PC-9 (cell line): ENCODE measurements at regions not wholly inside any gene's neighbourhood (a gene's known extent, or its start where the extent isn't known, plus 50 kb on each side); places are given as distances from the start of the nearest gene placed in this dataset.

Experiments
- BruUV-seq: library from RNA; stranded (reverse); fragments of 400-500 nt; replicated peaks from 2 replicates; lab custom pipeline; 2021; lab: Mats Ljungman, UMichigan
- CTCF ChIA-PET: fragments of 300-600 bp; sonication (Branson Sonifier 250); formaldehyde crosslinking; loops from one replicate; lab custom pipeline; 2022; ENCODE audit warnings: antibody characterized with exemption; lab: Charles Lee
- POLR2A ChIA-PET: fragments of 300-600 bp; sonication (Branson Sonifier 250); formaldehyde crosslinking; loops from one replicate; lab custom pipeline; 2022; ENCODE audit warnings: antibody characterized with exemption; ENCODE audit not compliant: unreplicated experiment; lab: Charles Lee
- DNase-seq, 2 experiments: peaks; one replicate each; pipeline versions ENCODE4 v3.0.0 to v3.0.0-alpha.2; 2015 to 2022; ENCODE audit warnings: mixed read lengths in 1 of 2
- H2AFZ ChIP-seq: fragments of 200-600 bp; sonication (generic); 2 replicates; pipeline ENCODE4 v1.8.1; 2017; ENCODE audit warnings: antibody characterized with exemption
- H3F3A ChIP-seq: fragments of 200-600 bp; sonication (generic); 2 replicates; pipeline ENCODE4 v1.8.1; 2017; ENCODE audit warnings: antibody characterized with exemption, mild to moderate bottlenecking, low read depth; ENCODE audit not compliant: insufficient read depth
- H3K27ac ChIP-seq: fragments of 200-600 bp; sonication (generic); 2 replicates; pipeline ENCODE4 v1.6.1; 2016; ENCODE audit warnings: mixed run types
- H3K27me3 ChIP-seq: fragments of 200-600 bp; sonication (generic); 2 replicates; pipeline ENCODE4 v1.6.1; 2016; ENCODE audit warnings: low read depth, mixed run types; ENCODE audit not compliant: insufficient read depth
- H3K36me3 ChIP-seq: fragments of 200-600 bp; sonication (generic); 2 replicates; pipeline ENCODE4 v1.6.1; 2016; ENCODE audit warnings: low read depth, mixed run types
- H3K4me1 ChIP-seq: fragments of 200-600 bp; sonication (generic); replicated peaks from 2 replicates; pipeline ENCODE4 v1.6.1; 2016; ENCODE audit warnings: mixed run types; ENCODE audit not compliant: insufficient read depth
- H3K4me2 ChIP-seq: fragments of 200-600 bp; sonication (generic); 2 replicates; pipeline ENCODE4 v1.6.1; 2017; ENCODE audit warnings: mixed run types
- H3K4me3 ChIP-seq: fragments of 200-600 bp; sonication (generic); 2 replicates; pipeline ENCODE4 v1.6.1; 2016; ENCODE audit warnings: mixed run types
- H3K79me2 ChIP-seq: fragments of 200-600 bp; sonication (generic); 2 replicates; pipeline ENCODE4 v1.6.1; 2017; ENCODE audit warnings: low read depth, mixed run types
- H3K9me2 ChIP-seq: fragments of 200-600 bp; sonication (generic); 2 replicates; pipeline ENCODE4 v1.8.1; 2017; ENCODE audit warnings: mild to moderate bottlenecking; ENCODE audit not compliant: insufficient read depth
- H3K9me3 ChIP-seq: fragments of 200-600 bp; sonication (generic); 2 replicates; pipeline ENCODE4 v1.8.1; 2016; ENCODE audit warnings: low read depth; ENCODE audit not compliant: insufficient read depth
- H4K20me1 ChIP-seq: fragments of 200-600 bp; sonication (generic); 2 replicates; pipeline ENCODE4 v1.8.1; 2017; ENCODE audit not compliant: insufficient read depth
- CTCF ChIP-seq: fragments of 200-600 bp; sonication (generic); conservative IDR thresholded peaks from 2 replicates; pipeline ENCODE4 v1.6.1; 2017; ENCODE audit warnings: mixed run types, antibody characterized with exemption, mild to moderate bottlenecking, moderate library complexity
- EZH2 ChIP-seq: fragments of 200-600 bp; sonication (generic); IDR thresholded peaks from 2 replicates; pipeline ENCODE4 v1.8.0; 2017; ENCODE audit warnings: antibody characterized with exemption, low read depth
- intact Hi-C: fragments of 100-400 bp; cut with micrococcal nuclease; formaldehyde crosslinking; loops from one replicate; pipeline ENCODE4 v1.10.0; 2022; ENCODE audit not compliant: unreplicated experiment

GRCh38 chr16:5220705-5221104, 123.1 kb upstream of the EEF2KMT start:
- Histone ChIP-seq H4K20me1 (no peaks in the 10 kb centered on the region), H3K4me3 (no peak overlapping the region), H3K9me3 (no peaks in the 10 kb centered on the region), H3F3A (no peaks in the 10 kb centered on the region), H3K9me2 (no peaks in the 10 kb centered on the region), H3K36me3 (no peaks in the 10 kb centered on the region), H3K79me2 (no peaks in the 10 kb centered on the region), H3K27ac (no peak overlapping the region), H3K27me3 (peaks cover 41% of the 10 kb centered on the region), H3K4me1 (no peaks in the 10 kb centered on the region), H3K4me2 (no peak overlapping the region), H2AFZ (no peak overlapping the region)
- ChIA-PET CTCF (no interaction called here), POLR2A (no interaction called here)
- no peak for TF ChIP-seq CTCF
- TF ChIP-seq EZH2: no peak
- intact Hi-C loops: no loop called here
- no peak for DNase-seq
- no TSS peak for BruUV-seq

GRCh38 chr16:5216441-5217080, 119.0 kb upstream of the EEF2KMT start:
- Histone ChIP-seq H3F3A (no peaks in the 10 kb centered on the region), H3K27me3 (peaks cover 27% of the 10 kb centered on the region), H3K79me2 (no peaks in the 10 kb centered on the region), H3K9me3 (no peaks in the 10 kb centered on the region), H3K4me2 (no peak overlapping the region), H3K27ac (no peak overlapping the region), H2AFZ (no peak overlapping the region), H3K36me3 (no peaks in the 10 kb centered on the region), H4K20me1 (no peaks in the 10 kb centered on the region), H3K9me2 (no peaks in the 10 kb centered on the region), H3K4me3 (no peak overlapping the region), H3K4me1 (no peaks in the 10 kb centered on the region)
- CTCF ChIA-PET: no interaction called here
- intact Hi-C loops: no loop called here
- TF ChIP-seq CTCF (no peak), EZH2 (no peak)
- DNase-seq: no peak
- POLR2A ChIA-PET: no interaction called here
- BruUV-seq: no TSS peak

- H4K20me1 ChIP-seq: no peaks in the 10 kb centered on the region
- TF ChIP-seq CTCF (no peak), EZH2 (no peak)
- no peaks in the 10 kb centered on the region for H3K4me1 ChIP-seq
- H3K4me3 ChIP-seq: no peak overlapping the region
- no peaks in the 10 kb centered on the region for H3K36me3 ChIP-seq
- ChIA-PET CTCF (no interaction called here), POLR2A (no interaction called here)
- H2AFZ ChIP-seq: no peak overlapping the region
- H3K4me2 ChIP-seq: no peak overlapping the region
- H3F3A ChIP-seq: no peaks in the 10 kb centered on the region
- H3K9me3 ChIP-seq: no peaks in the 10 kb centered on the region
- no peaks in the 10 kb centered on the region for H3K79me2 ChIP-seq
- no peaks in the 10 kb centered on the region for H3K9me2 ChIP-seq
- BruUV-seq: no TSS peak
- intact Hi-C loops: no loop called here
- H3K27ac ChIP-seq: no peak overlapping the region
- no peak for DNase-seq
- peaks cover 20% of the 10 kb centered on the region for H3K27me3 ChIP-seq
These were observed 118.3 kb upstream of the EEF2KMT start for GRCh38 chr16:5215901-5216300.
